ENCODE measurements at regions not wholly inside any gene's neighbourhood (a gene's known extent, or its start where the extent isn't known, plus 50 kb on each side); places are given as distances from the start of the nearest gene placed in this dataset.
A peak's percentile ranks its signal among the peaks of the same experiment; 100 is the strongest.

- TF ChIP-seq, protein P1, sequence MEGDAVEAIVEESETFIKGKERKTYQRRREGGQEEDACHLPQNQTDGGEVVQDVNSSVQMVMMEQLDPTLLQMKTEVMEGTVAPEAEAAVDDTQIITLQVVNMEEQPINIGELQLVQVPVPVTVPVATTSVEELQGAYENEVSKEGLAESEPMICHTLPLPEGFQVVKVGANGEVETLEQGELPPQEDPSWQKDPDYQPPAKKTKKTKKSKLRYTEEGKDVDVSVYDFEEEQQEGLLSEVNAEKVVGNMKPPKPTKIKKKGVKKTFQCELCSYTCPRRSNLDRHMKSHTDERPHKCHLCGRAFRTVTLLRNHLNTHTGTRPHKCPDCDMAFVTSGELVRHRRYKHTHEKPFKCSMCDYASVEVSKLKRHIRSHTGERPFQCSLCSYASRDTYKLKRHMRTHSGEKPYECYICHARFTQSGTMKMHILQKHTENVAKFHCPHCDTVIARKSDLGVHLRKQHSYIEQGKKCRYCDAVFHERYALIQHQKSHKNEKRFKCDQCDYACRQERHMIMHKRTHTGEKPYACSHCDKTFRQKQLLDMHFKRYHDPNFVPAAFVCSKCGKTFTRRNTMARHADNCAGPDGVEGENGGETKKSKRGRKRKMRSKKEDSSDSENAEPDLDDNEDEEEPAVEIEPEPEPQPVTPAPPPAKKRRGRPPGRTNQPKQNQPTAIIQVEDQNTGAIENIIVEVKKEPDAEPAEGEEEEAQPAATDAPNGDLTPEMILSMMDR (IDR thresholded peaks at IDR 0.05), result no peak
- no peak for TF ChIP-seq POLR2A (IDR thresholded peaks at IDR 0.05)
- peak; percentile 84 to 96 (median 93) for TF ChIP-seq POLR2AphosphoS5 (IDR thresholded peaks at IDR 0.05)
- TF ChIP-seq EP300 (IDR thresholded peaks at IDR 0.05), result peak in 3 of 4 donors; percentile 79 to 84 (median 82)
These were observed 701.2 kb upstream of the LCORL start for GRCh38 chr4:18722748-18723191.

Measured in sigmoid colon (tissue), 4 donors.